ENCODE measurements at regions not wholly inside any gene's neighbourhood (a gene's known extent, or its start where the extent isn't known, plus 50 kb on each side); places are given as distances from the start of the nearest gene placed in this dataset.
A peak's percentile ranks its signal among the peaks of the same experiment; 100 is the strongest.

DNA sequence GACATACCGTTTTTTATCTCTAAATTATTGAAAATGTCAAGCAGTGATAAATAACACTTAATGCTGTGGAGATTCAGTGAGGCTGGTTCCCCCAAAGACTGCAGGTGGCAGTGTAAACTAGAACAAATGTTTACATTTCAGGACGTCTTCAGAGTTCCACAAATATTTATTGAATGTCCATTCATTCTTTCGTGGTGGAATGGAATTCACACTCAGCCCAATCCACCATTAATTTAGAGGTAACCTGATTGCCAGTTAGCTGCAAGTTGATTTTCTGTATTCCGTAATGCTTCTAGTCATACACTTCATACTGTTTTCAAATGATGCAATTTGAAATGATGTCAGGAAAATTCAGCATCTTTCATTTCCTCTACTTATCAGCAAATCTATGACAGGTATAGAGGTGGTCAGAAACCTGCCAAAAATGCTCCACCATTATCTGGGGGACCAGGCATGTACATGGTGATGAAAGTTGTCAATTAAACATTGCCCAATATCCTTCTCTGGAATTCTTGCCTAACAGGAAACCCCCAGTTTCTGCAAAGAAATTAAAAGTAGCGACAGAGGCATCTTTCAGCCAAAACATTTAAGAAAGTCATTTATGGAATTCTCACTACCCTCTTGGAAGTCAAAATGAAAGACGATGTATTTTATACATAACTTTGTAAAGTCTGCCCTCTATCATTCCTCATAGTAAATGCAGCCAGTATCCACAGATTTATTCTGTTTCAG is 94.3 kb upstream of the BMAL1 start:
- TF ChIP-seq, protein P1, sequence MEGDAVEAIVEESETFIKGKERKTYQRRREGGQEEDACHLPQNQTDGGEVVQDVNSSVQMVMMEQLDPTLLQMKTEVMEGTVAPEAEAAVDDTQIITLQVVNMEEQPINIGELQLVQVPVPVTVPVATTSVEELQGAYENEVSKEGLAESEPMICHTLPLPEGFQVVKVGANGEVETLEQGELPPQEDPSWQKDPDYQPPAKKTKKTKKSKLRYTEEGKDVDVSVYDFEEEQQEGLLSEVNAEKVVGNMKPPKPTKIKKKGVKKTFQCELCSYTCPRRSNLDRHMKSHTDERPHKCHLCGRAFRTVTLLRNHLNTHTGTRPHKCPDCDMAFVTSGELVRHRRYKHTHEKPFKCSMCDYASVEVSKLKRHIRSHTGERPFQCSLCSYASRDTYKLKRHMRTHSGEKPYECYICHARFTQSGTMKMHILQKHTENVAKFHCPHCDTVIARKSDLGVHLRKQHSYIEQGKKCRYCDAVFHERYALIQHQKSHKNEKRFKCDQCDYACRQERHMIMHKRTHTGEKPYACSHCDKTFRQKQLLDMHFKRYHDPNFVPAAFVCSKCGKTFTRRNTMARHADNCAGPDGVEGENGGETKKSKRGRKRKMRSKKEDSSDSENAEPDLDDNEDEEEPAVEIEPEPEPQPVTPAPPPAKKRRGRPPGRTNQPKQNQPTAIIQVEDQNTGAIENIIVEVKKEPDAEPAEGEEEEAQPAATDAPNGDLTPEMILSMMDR (IDR thresholded peaks at IDR 0.05) = peak; percentile 2 to 8 (median 8)
- no peak for TF ChIP-seq POLR2A (IDR thresholded peaks at IDR 0.05)
